ENCODE measurements at regions not wholly inside any gene's neighbourhood (a gene's known extent, or its start where the extent isn't known, plus 50 kb on each side); places are given as distances from the start of the nearest gene placed in this dataset.

DNA sequence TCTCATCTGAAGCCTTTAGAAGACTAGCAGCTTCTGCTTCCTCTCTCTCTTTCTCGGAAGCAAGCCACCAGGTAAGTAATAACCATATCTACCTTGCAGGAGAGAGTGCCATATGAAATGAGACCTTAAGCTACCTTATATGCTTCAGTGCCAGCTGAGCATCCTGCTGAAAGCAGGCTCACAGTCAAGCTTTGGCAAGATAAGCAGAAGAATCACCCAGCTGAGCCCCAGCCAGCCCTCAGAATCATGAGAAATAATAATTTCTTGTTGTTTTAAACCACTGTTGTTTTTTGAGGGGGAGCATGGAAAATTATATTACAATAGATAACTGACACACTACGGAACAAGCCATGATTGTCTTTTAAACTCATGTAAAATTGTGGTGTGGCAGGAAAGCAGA, 514.4 kb downstream of the MBD2 start:
- no peaks in the 10 kb centered on the region for H3K27me3 ChIP-seq (ENCODE audit: control insufficient read depth, insufficient read depth, low read length)
- H3K4me1 ChIP-seq (ENCODE audit: control insufficient read depth, insufficient read depth, low read length): no peaks in the 10 kb centered on the region
- H3K4me3 ChIP-seq (ENCODE audit: low read depth, low read length): no peak overlapping the region
- H3K36me3 ChIP-seq (ENCODE audit: control insufficient read depth, insufficient read depth, low read length): no peaks in the 10 kb centered on the region
- no peak overlapping the region for H3K9ac ChIP-seq (ENCODE audit: low read length)
- no peak overlapping the region for H3K27ac ChIP-seq (ENCODE audit: low read depth, low read length)
- 0 out of 2 replicates have a peak, but pooled peaks cover 6% of the 10 kb centered on the region for H3K9me3 ChIP-seq (ENCODE audit: control insufficient read depth, insufficient read depth, low read depth, low read length)

DNA sequence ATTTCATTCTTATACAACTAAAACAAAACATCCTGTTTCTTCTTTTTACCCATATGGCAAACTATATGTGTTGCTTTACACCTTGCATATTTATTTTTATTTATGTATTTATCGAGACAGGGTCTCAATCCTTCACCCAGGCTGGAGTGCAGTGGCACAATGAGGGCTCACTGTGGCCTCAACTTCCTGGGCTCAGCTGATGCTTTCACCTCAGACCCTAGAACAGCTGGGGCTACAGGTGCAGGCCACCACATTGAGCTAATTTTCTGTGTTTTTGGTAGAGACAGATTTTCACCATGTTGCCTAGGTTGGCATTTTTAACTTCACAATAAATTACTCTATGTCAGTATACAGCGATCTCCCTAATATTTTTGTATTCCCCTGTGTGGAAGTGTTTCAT, 522.0 kb downstream of the MBD2 start:
- Histone ChIP-seq H3K27ac (ENCODE audit: low read depth, low read length) (no peak overlapping the region), H3K9me3 (ENCODE audit: control insufficient read depth, insufficient read depth, low read depth, low read length) (no peaks in the 10 kb centered on the region), H3K27me3 (ENCODE audit: control insufficient read depth, insufficient read depth, low read length) (no peaks in the 10 kb centered on the region), H3K9ac (ENCODE audit: low read length) (no peak overlapping the region), H3K4me3 (ENCODE audit: low read depth, low read length) (no peak overlapping the region), H3K36me3 (ENCODE audit: control insufficient read depth, insufficient read depth, low read length) (no peaks in the 10 kb centered on the region), H3K4me1 (ENCODE audit: control insufficient read depth, insufficient read depth, low read length) (no peaks in the 10 kb centered on the region)

DNA sequence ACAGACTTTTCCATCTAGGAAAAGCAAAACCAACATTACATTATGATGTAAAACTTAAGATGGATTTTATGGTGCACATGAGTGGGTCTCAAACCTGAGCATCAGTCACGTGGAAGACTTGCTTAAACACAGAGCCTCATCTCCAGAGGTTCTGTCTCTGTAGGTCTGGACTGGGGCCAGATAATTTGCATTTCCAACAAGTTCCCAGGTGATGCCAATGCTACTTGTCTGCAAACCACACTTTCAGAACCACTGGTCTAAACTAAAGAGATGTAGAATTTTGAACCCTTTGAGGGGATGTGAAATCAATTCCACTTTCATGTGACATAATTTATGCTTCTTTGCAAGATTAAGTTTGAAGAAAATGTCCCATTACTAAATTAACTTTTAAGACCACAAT, 522.8 kb downstream of the MBD2 start:
- Histone ChIP-seq H3K9me3 (ENCODE audit: control insufficient read depth, insufficient read depth, low read depth, low read length) (no peaks in the 10 kb centered on the region), H3K27ac (ENCODE audit: low read depth, low read length) (no peak overlapping the region), H3K27me3 (ENCODE audit: control insufficient read depth, insufficient read depth, low read length) (no peaks in the 10 kb centered on the region), H3K36me3 (ENCODE audit: control insufficient read depth, insufficient read depth, low read length) (no peaks in the 10 kb centered on the region), H3K9ac (ENCODE audit: low read length) (no peak overlapping the region), H3K4me1 (ENCODE audit: control insufficient read depth, insufficient read depth, low read length) (no peaks in the 10 kb centered on the region), H3K4me3 (ENCODE audit: low read depth, low read length) (no peak overlapping the region)

DNA sequence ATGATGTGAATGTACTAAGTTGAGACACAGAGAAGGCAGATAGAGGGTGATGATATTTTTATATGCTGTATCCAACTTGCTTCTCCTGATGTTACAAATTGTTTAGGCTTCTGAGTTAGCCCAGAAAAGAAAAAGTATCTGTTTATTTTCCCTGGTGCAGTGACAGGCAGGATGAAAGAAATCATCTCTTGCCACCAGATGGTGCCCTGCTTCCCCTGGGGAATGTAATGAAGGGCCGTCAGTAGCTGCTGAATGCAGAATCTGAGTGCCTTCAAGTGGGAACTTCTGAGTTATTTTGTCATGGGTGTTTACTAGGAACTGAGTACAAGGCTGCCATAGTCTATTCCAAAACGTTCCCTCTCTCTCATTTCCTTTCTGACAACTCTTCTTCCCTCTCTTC, 525.6 kb downstream of the MBD2 start:
- Histone ChIP-seq H3K36me3 (ENCODE audit: control insufficient read depth, insufficient read depth, low read length) (no peaks in the 10 kb centered on the region), H3K4me1 (ENCODE audit: control insufficient read depth, insufficient read depth, low read length) (no peaks in the 10 kb centered on the region; the same call in 1 of the 2 replicates), H3K27ac (ENCODE audit: low read depth, low read length) (no peak overlapping the region), H3K27me3 (ENCODE audit: control insufficient read depth, insufficient read depth, low read length) (no peaks in the 10 kb centered on the region), H3K4me3 (ENCODE audit: low read depth, low read length) (no peak overlapping the region), H3K9ac (ENCODE audit: low read length) (no peak overlapping the region), H3K9me3 (ENCODE audit: control insufficient read depth, insufficient read depth, low read depth, low read length) (no peaks in the 10 kb centered on the region)

DNA sequence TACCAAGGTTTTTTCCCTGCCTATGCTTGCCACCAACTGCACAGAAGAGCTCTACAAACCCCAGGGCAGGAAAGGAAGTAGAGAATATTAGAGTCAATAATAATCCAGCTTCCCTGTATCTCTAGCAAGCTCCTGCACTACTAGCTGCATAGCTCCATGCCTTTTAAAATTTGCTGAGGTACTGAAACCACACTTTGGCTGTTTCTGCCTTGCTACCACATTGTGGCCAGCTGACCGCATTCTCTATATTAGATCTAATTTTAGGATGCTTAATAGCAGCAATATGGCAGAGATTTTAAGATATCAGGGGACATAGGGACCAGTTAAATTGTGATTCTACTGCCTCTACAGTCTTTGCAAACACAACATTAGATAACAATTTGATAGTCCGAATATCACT, 534.6 kb downstream of the MBD2 start:
- Histone ChIP-seq H3K4me3 (ENCODE audit: low read depth, low read length) (no peak overlapping the region), H3K36me3 (ENCODE audit: control insufficient read depth, insufficient read depth, low read length) (no peaks in the 10 kb centered on the region), H3K27ac (ENCODE audit: low read depth, low read length) (no peak overlapping the region)

DNA sequence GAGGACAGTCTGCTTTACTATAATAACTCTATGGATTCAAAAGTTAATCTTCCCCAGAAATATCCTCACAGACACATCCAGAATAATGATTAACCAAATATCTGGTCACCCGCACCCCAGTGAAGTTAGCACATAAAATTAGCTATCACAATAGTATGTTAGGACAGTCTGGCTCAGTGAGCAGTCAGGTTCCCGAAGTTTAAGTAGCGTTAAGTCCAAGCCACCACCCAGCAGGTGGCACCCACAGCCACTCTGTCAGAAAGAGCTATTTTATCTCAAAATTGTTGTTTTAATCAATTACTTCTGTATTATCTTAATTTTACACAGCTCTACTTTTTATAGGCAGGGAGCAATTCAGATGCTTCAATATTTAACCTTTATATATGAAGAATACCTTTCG, 537.5 kb downstream of the MBD2 start:
- H3K9me3 ChIP-seq (ENCODE audit: control insufficient read depth, insufficient read depth, low read depth, low read length): no peaks in the 10 kb centered on the region
- no peaks in the 10 kb centered on the region for H3K36me3 ChIP-seq (ENCODE audit: control insufficient read depth, insufficient read depth, low read length)
- H3K27me3 ChIP-seq (ENCODE audit: control insufficient read depth, insufficient read depth, low read length): no peaks in the 10 kb centered on the region
- no peaks in the 10 kb centered on the region for H3K4me1 ChIP-seq (ENCODE audit: control insufficient read depth, insufficient read depth, low read length)
- no peak overlapping the region for H3K4me3 ChIP-seq (ENCODE audit: low read depth, low read length)
- no peak overlapping the region for H3K9ac ChIP-seq (ENCODE audit: low read length)
- H3K27ac ChIP-seq (ENCODE audit: low read depth, low read length): no peak overlapping the region

More for the DNA sequence above, 534.6 kb downstream of the MBD2 start:
- Histone ChIP-seq H3K9me3 (ENCODE audit: control insufficient read depth, insufficient read depth, low read depth, low read length) (no peaks in the 10 kb centered on the region), H3K27me3 (ENCODE audit: control insufficient read depth, insufficient read depth, low read length) (no peaks in the 10 kb centered on the region), H3K9ac (ENCODE audit: low read length) (no peak overlapping the region), H3K4me1 (ENCODE audit: control insufficient read depth, insufficient read depth, low read length) (no peaks in the 10 kb centered on the region)

DNA sequence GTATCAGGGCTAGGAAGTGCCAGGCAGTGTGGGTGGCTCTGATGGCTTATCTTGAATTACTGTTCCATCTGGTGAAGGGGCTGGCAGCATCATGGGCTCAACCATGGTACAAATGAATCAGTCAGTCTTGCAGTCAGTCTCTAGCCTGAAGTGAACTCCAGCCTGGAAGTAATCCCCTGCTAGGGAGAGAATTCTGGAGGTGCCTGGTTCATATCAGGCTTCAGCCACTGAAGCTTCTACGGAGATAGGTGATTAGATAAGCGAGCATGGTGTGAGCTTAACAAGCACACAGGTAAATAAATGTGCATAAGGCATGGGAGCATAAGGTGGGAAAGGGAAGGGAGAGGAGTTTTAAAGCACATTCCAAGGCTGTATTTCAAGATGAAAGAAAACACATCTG, 541.7 kb downstream of the MBD2 start:
- Histone ChIP-seq H3K9ac (ENCODE audit: low read length) (no peak overlapping the region), H3K9me3 (ENCODE audit: control insufficient read depth, insufficient read depth, low read depth, low read length) (no peaks in the 10 kb centered on the region), H3K27ac (ENCODE audit: low read depth, low read length) (no peak overlapping the region), H3K4me1 (ENCODE audit: control insufficient read depth, insufficient read depth, low read length) (no peaks in the 10 kb centered on the region), H3K27me3 (ENCODE audit: control insufficient read depth, insufficient read depth, low read length) (no peaks in the 10 kb centered on the region), H3K36me3 (ENCODE audit: control insufficient read depth, insufficient read depth, low read length) (no peaks in the 10 kb centered on the region), H3K4me3 (ENCODE audit: low read depth, low read length) (no peak overlapping the region)

DNA sequence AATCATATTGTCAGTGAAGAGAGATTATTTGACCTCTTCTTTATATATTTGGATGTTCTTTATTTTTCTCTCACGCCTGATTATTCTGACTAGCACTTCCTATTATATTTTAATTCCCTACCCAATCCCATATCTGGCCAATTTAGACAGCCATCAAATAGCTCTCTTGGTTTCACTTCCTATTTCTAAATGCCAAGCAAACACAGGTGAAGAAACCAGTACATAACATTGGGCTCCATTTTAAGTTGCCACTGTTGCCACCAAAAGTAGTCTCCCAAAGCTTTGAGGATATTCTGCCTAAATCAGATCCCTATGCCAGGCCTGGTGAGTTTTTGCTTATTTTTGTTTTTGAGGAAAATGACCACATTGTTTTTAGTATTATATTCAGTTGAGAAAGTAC, 547.0 kb downstream of the MBD2 start:
- Histone ChIP-seq H3K27me3 (ENCODE audit: control insufficient read depth, insufficient read depth, low read length) (no peaks in the 10 kb centered on the region), H3K4me3 (ENCODE audit: low read depth, low read length) (no peak overlapping the region), H3K9ac (ENCODE audit: low read length) (no peak overlapping the region), H3K27ac (ENCODE audit: low read depth, low read length) (no peak overlapping the region), H3K36me3 (ENCODE audit: control insufficient read depth, insufficient read depth, low read length) (no peaks in the 10 kb centered on the region), H3K4me1 (ENCODE audit: control insufficient read depth, insufficient read depth, low read length) (no peaks in the 10 kb centered on the region), H3K9me3 (ENCODE audit: control insufficient read depth, insufficient read depth, low read depth, low read length) (0 out of 2 replicates have a peak, but pooled peaks cover 5% of the 10 kb centered on the region)

DNA sequence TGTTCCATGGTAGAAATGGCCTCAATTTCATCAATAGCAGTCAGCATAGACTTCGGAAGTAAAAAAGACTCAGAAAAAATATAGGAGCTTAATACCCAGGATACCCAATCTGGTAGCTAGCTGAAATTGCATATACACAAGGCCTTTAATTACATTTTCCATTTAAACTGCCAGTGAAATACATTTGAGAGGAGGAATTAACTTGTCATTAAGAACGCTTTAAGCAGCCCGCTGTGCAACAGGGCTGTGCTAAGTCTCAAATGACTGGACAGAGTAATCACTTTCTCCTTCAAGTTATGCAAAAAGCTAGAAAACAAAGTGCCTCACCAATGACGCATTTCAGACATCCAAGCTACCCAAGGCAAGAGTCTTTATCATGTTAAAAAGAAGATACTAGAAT, 558.8 kb downstream of the MBD2 start:
- H3K4me3 ChIP-seq (ENCODE audit: low read depth, low read length): no peak overlapping the region
- H3K9me3 ChIP-seq (ENCODE audit: control insufficient read depth, insufficient read depth, low read depth, low read length): peaks cover 24% of the 10 kb centered on the region
- no peaks in the 10 kb centered on the region for H3K4me1 ChIP-seq (ENCODE audit: control insufficient read depth, insufficient read depth, low read length)
- no peak overlapping the region for H3K27ac ChIP-seq (ENCODE audit: low read depth, low read length)
- H3K27me3 ChIP-seq (ENCODE audit: control insufficient read depth, insufficient read depth, low read length): no peaks in the 10 kb centered on the region
- no peak overlapping the region for H3K9ac ChIP-seq (ENCODE audit: low read length)
- no peaks in the 10 kb centered on the region for H3K36me3 ChIP-seq (ENCODE audit: control insufficient read depth, insufficient read depth, low read length)

DNA sequence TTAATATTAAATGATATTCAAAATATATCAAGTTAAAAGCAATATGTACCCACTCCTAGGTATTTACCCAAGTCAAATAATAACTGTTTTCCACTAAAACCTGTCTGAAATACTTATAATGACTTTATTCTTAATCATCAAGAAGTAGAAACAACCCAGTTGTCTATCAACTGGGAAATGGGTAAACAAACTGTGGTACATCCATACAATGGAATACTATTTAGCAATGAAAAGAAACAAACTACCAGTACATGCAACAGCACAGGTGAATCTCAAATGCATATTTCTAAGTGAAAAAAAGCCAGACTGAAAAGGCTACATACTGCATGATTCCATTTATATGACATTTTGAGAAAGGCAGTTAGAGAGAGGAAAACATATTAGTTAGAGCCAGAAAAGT, 559.9 kb downstream of the MBD2 start:
- H3K4me1 ChIP-seq (ENCODE audit: control insufficient read depth, insufficient read depth, low read length): no peaks in the 10 kb centered on the region
- no peaks in the 10 kb centered on the region for H3K36me3 ChIP-seq (ENCODE audit: control insufficient read depth, insufficient read depth, low read length)
- no peak overlapping the region for H3K9ac ChIP-seq (ENCODE audit: low read length)
- H3K4me3 ChIP-seq (ENCODE audit: low read depth, low read length): no peak overlapping the region
- no peaks in the 10 kb centered on the region for H3K27me3 ChIP-seq (ENCODE audit: control insufficient read depth, insufficient read depth, low read length)
- no peak overlapping the region for H3K27ac ChIP-seq (ENCODE audit: low read depth, low read length)
- H3K9me3 ChIP-seq (ENCODE audit: control insufficient read depth, insufficient read depth, low read depth, low read length): peaks cover 24% of the 10 kb centered on the region

DNA sequence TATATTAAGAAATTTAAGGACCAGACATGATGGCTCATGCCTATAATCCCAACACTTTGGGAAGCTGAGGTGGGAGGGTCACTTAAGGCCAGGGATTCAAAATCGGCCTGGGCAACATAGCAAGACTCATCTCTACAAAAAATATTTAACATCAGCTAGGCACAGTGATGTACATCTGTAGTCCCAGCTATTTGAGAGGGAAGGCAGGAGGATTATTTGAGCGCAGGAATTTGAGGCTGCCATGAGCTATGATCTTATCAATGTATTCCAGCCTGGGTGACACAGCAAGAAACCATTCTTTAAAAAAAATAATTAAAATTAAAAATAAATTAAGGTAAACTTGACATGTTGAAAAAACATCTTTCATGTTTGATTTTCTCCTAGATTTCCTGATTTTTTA, 564.2 kb downstream of the MBD2 start:
- Histone ChIP-seq H3K27ac (ENCODE audit: low read depth, low read length) (no peak overlapping the region), H3K9me3 (ENCODE audit: control insufficient read depth, insufficient read depth, low read depth, low read length) (peaks cover 20% of the 10 kb centered on the region), H3K27me3 (ENCODE audit: control insufficient read depth, insufficient read depth, low read length) (no peaks in the 10 kb centered on the region), H3K9ac (ENCODE audit: low read length) (no peak overlapping the region), H3K36me3 (ENCODE audit: control insufficient read depth, insufficient read depth, low read length) (no peaks in the 10 kb centered on the region), H3K4me3 (ENCODE audit: low read depth, low read length) (no peak overlapping the region), H3K4me1 (ENCODE audit: control insufficient read depth, insufficient read depth, low read length) (no peaks in the 10 kb centered on the region)

DNA sequence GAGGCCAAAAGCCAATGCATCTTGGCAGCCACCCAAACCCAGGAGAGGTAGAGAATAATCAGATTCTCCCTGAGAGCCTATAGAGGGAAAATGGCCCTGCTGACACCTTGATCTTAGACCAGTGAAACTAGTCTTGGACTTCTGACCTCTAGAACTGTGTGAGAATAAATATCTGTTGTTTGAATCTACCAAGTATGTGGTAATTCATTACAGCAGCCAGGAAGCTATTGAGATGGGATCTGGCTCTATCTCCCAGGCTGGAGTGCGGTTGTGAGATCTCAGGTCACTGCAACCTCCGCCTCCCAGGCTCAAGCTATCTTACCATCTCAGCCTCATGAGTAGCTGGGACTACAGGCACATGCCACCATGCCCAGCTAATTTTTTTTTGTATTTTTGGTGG, 567.2 kb downstream of the MBD2 start:
- Histone ChIP-seq H3K27ac (ENCODE audit: low read depth, low read length) (no peak overlapping the region), H3K4me3 (ENCODE audit: low read depth, low read length) (no peak overlapping the region), H3K36me3 (ENCODE audit: control insufficient read depth, insufficient read depth, low read length) (no peaks in the 10 kb centered on the region), H3K9me3 (ENCODE audit: control insufficient read depth, insufficient read depth, low read depth, low read length) (0 out of 2 replicates have a peak, but pooled peaks cover 6% of the 10 kb centered on the region), H3K9ac (ENCODE audit: low read length) (no peak overlapping the region), H3K4me1 (ENCODE audit: control insufficient read depth, insufficient read depth, low read length) (no peaks in the 10 kb centered on the region), H3K27me3 (ENCODE audit: control insufficient read depth, insufficient read depth, low read length) (no peaks in the 10 kb centered on the region)
